ENCODE measurements at regions not wholly inside any gene's neighbourhood (a gene's known extent, or its start where the extent isn't known, plus 50 kb on each side); places are given as distances from the start of the nearest gene placed in this dataset.

- H3K4me2 ChIP-seq (ENCODE audit: insufficient read depth, low read length) = no peak overlapping the region
- CTCF ChIA-PET = no interaction called here
- TF ChIP-seq MAX (IDR thresholded peaks at IDR 0.05; ENCODE audit: insufficient read depth, insufficient read length) (no peak), JUN (IDR thresholded peaks at IDR 0.05; ENCODE audit: borderline replicate concordance, insufficient read depth, insufficient read length, low read depth) (no peak)
- H3K9me3 ChIP-seq (replicated peaks; ENCODE audit: control insufficient read depth, insufficient read depth, low read length) = no peaks in the 10 kb centered on the region
- no peaks in the 10 kb centered on the region for H3K4me1 ChIP-seq (ENCODE audit: control insufficient read depth, extremely low read depth, insufficient read depth, low read length)
- H3K9me1 ChIP-seq (replicated peaks; ENCODE audit: control insufficient read depth, extremely low read depth, insufficient read depth, low read length) = no peaks in the 10 kb centered on the region
- H2AFZ ChIP-seq (ENCODE audit: low read depth, low read length) = no peak overlapping the region
- intact Hi-C loops (cut with micrococcal nuclease) = no loop called here
- H4K20me1 ChIP-seq (replicated peaks; ENCODE audit: control insufficient read depth, extremely low read depth, insufficient read depth, low read length) = no peaks in the 10 kb centered on the region
- no peak overlapping the region for H3K27ac ChIP-seq (ENCODE audit: insufficient read depth, low read depth, low read length)
- POLR2A ChIA-PET = no interaction called here
- H3K9ac ChIP-seq (replicated peaks; ENCODE audit: extremely low read depth, insufficient read depth, low read length) = no peak overlapping the region
- no TSS peak for BruUV-seq (replicated peaks)
- dilution Hi-C loops (cut with MboI; ENCODE audit: extremely low pct_ligation_motif_present, low sequenced_read_pairs) = no loop called here
- no peak overlapping the region for H3K4me3 ChIP-seq (replicated peaks in 1 of 3; ENCODE audit: insufficient read depth in 1 of 3, low read depth in 1 of 3, low read length in 3 of 3)
- H3K36me3 ChIP-seq (ENCODE audit: control insufficient read depth in 2 of 2, extremely low read depth in 1 of 2, insufficient read depth in 2 of 2, low read length in 2 of 2) = no peaks in the 10 kb centered on the region
- DNase-seq (ENCODE audit: low read depth, low spot score) (no peak), FAIRE-seq (no peak)
- H3K27me3 ChIP-seq (ENCODE audit: control insufficient read depth in 2 of 2, insufficient read depth in 2 of 2, low read length in 2 of 2) = no peaks in the 10 kb centered on the region
- H3K79me2 ChIP-seq (ENCODE audit: control insufficient read depth, insufficient read depth, low read length) = no peaks in the 10 kb centered on the region
Observed at GRCh38 chr6:69589626-69590025, 207.2 kb downstream of the LMBRD1 start.

- POLR2A ChIA-PET = no interaction called here
- Histone ChIP-seq H3K4me2 (ENCODE audit: insufficient read depth, low read length) (no peak overlapping the region), H2AFZ (ENCODE audit: low read depth, low read length) (no peak overlapping the region), H3K9ac (replicated peaks; ENCODE audit: extremely low read depth, insufficient read depth, low read length) (no peak overlapping the region), H3K27me3 (ENCODE audit: control insufficient read depth in 2 of 2, insufficient read depth in 2 of 2, low read length in 2 of 2) (no peaks in the 10 kb centered on the region), H3K4me1 (ENCODE audit: control insufficient read depth, extremely low read depth, insufficient read depth, low read length) (no peaks in the 10 kb centered on the region), H3K4me3 (replicated peaks in 1 of 3; ENCODE audit: insufficient read depth in 1 of 3, low read depth in 1 of 3, low read length in 3 of 3) (no peak overlapping the region), H3K79me2 (ENCODE audit: control insufficient read depth, insufficient read depth, low read length) (no peaks in the 10 kb centered on the region), H4K20me1 (replicated peaks; ENCODE audit: control insufficient read depth, extremely low read depth, insufficient read depth, low read length) (no peaks in the 10 kb centered on the region), H3K36me3 (ENCODE audit: control insufficient read depth in 2 of 2, extremely low read depth in 1 of 2, insufficient read depth in 2 of 2, low read length in 2 of 2) (no peaks in the 10 kb centered on the region), H3K9me1 (replicated peaks; ENCODE audit: control insufficient read depth, extremely low read depth, insufficient read depth, low read length) (no peaks in the 10 kb centered on the region), H3K9me3 (replicated peaks; ENCODE audit: control insufficient read depth, insufficient read depth, low read length) (no peaks in the 10 kb centered on the region), H3K27ac (ENCODE audit: insufficient read depth, low read depth, low read length) (no peak overlapping the region)
- dilution Hi-C loops (cut with MboI; ENCODE audit: extremely low pct_ligation_motif_present, low sequenced_read_pairs) = no loop called here
- TF ChIP-seq MYC (IDR thresholded peaks at IDR 0.05; ENCODE audit: low read depth, low read length) (no peak), JUN (IDR thresholded peaks at IDR 0.05; ENCODE audit: borderline replicate concordance, insufficient read depth, insufficient read length, low read depth) (no peak), MAX (IDR thresholded peaks at IDR 0.05; ENCODE audit: insufficient read depth, insufficient read length) (no peak), CTCF (IDR thresholded peaks at IDR 0.05; ENCODE audit: extremely low read depth in 1 of 2, insufficient read depth in 1 of 2, low read depth in 1 of 2, low read length in 2 of 2) (no peak), FOS (IDR thresholded peaks at IDR 0.05; ENCODE audit: borderline replicate concordance, insufficient read depth, low read length) (no peak), POLR2A (IDR thresholded peaks at IDR 0.05; ENCODE audit: low read depth, low read length) (no peak), POLR2AphosphoS5 (IDR thresholded peaks at IDR 0.05; ENCODE audit: insufficient read depth, low read depth, low read length) (no peak), EZH2 (IDR thresholded peaks at IDR 0.05; ENCODE audit: borderline replicate concordance, low read depth, low read length, severe bottlenecking) (no peak), GATA2 (IDR thresholded peaks at IDR 0.05; ENCODE audit: insufficient read depth, insufficient read length, low read depth, low read length) (no peak)
- intact Hi-C loops (cut with micrococcal nuclease) = no loop called here
- no peak for FAIRE-seq
- no TSS peak for BruUV-seq (replicated peaks)
- no peak for DNase-seq (ENCODE audit: low read depth, low spot score)
- CTCF ChIA-PET = interaction anchor here (0.9 kb wide), 1 partner anchor 9 kb away, joined by 3 read pairs; no protein-coding TSS in a partner anchor
Observed at GRCh38 chr6:69584913-69585729, 211.7 kb downstream of the LMBRD1 start.
